ENCODE measurements at regions not wholly inside any gene's neighbourhood (a gene's known extent, or its start where the extent isn't known, plus 50 kb on each side); places are given as distances from the start of the nearest gene placed in this dataset.

- no peak for DNase-seq
Observed at GRCh38 chr10:53749439-53749838, 976.9 kb upstream of the MBL2 start.

DNA sequence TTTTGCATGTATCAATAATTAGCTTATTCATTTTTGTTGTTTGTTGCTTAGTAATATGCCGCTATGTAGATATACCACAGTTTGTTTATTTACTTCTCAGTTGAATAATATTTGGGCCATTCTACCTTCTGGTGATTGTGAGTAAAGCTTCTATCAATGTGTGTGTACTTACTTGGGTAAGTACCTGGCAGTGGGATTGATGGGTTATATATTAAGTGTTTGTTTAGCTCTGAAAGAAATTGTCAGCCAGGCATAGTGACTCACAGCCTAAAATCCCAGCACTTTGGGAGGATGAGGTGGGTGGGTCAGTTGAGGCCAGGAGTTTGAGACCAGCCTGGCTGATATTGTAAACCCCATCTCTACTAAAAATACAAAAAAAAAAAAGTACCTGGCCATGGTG lies 975.7 kb upstream of the MBL2 start:
- no peak for DNase-seq

DNA sequence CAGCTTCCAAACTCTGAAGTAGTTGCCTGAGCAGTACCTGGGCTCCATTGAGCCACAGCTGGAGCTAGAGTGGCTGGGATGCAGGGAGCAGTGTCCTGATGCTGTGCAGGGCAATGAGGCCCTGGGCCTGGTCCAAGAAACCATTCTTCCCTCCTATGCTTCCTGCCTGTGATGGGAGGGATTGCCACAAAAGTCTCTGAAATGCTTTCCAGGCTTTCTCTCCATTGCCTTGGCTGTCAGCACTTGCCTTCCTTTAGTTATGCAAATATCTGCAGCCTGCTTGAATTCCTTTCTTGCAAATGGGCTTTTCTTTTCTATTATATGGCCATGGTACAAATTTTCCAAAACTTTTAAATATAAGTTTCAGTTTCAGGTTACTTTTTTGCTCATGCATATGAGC lies 972.2 kb upstream of the MBL2 start:
- DNase-seq: no peak

- no peak for DNase-seq
Observed at GRCh38 chr10:53744176-53744575, 971.6 kb upstream of the MBL2 start.

DNA sequence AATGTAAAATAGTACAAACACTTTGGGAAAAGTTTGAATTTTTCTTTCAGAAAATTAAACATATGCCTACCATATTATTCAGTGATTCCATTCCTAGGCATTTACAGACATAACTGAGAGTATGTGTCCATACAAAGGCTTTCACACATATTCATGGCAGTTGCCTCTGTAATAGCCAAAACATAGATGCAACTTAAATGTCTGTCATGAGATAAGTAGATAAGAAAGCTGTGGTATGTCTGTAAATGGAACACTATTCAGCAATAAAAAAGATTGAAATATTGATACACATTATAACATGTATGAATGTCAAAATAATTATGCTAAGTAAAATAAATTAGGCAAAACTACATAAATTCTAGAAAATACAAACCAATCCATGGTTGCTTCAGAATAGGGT lies 964.5 kb upstream of the MBL2 start:
- DNase-seq: no peak

GRCh38 chr10:53726921-53727320 lies 954.3 kb upstream of the MBL2 start:
- DNase-seq: no peak

DNA sequence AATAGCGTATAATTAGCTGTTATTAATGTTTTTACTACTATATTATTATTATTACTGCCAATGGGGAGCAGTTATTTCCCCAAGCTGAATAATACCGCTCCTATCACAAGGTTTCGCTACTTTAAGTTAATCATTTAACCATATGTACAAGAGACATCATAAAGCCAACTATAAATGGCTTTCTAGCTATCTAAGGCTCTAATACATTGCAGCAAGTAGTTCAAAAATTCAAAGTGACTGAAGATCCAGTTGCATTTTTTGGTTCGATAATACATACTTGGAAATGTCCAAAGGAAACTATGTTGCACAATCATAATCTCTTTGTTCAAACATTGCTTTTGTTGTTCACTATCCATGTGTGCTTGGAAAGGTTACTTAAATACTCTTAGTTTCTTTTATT lies 952.0 kb upstream of the MBL2 start:
- no peak for DNase-seq

- DNase-seq: no peak
Observed at GRCh38 chr10:53719658-53720057, 947.1 kb upstream of the MBL2 start.

DNA sequence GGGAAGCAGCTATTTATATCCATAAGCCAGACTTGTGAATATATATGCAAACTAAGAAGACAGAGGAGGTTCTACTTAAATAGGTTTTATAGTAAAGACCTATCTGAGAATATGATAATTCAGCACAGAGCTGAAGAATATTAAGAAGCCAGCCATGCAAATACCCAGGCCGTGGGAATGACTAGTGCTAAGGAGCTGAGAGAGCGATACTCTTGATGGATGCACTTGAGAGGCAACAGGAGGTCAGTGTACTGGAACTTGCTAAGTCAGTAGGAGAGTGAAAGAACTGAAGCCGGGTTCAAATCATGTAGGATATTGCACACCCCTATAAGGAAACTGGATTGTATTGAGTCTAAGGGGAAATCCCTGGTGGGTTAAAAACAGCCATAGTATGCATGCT lies 943.6 kb upstream of the MBL2 start:
- DNase-seq: no peak

GRCh38 chr10:53713431-53713830 lies 940.8 kb upstream of the MBL2 start:
- no peak for DNase-seq

DNA sequence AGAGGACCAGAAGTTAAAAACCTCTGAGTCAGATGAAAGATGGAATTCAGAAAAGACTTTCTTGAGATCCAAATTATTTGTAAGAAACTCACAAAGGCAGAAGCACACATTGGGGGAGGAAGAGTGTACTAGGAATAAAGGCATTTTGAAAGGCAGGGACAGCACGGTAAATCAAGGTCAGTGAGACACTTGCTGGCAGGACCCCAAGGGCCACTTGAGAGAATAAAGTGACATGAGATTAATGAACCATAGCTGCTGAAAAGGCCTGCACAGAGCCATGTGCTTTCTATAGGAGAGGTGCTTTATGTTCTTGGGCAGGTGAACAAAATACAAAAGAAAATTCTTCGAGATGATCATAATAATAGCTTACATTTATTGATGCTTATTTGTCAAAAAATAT lies 929.9 kb upstream of the MBL2 start:
- DNase-seq: no peak

- DNase-seq: no peak
Observed at GRCh38 chr10:53701213-53701612, 928.6 kb upstream of the MBL2 start.

DNA sequence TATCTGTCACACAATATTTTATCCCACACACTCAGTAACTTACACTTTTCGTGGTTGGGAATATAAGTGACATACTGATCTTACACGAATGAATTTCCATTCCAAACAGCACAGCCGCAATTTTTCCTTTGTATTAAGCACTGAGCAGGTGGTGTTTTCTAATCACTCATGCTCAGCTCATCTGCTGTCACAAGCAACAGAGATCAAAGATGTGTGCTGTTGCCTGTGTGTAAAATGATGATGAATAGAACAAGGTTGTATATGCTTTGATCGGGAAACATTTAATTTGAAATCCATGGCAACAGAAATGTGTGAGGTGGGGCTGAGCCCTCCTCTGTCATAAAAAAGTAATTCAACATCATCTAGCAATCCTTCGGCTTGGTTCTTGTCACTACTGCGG lies 927.7 kb upstream of the MBL2 start:
- no peak for DNase-seq

DNA sequence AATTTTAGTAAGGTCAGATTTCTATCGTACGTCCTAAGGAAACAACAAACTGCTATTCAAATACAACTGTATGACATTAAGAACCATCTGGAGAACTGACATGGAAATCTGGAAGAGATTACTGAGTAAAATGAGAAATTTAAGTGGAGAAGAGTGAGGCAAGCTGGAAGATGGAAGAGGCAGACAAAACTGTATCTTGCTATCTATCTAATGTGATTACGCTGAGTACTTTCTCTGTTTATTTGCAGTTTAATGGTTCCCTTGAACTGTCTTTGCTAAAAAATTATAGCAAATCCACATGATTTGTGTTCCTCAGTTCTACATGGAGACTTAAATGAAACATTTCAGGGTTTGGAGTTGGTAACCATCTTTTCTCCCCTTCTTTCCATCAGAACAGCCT lies 927.1 kb upstream of the MBL2 start:
- DNase-seq: no peak

- no peak for DNase-seq
Observed at GRCh38 chr10:53699231-53699630, 926.6 kb upstream of the MBL2 start.

GRCh38 chr10:53697038-53697437 lies 924.5 kb upstream of the MBL2 start:
- no peak for DNase-seq

- no peak for DNase-seq
Observed at GRCh38 chr10:53690524-53691240, 918.1 kb upstream of the MBL2 start.

DNA sequence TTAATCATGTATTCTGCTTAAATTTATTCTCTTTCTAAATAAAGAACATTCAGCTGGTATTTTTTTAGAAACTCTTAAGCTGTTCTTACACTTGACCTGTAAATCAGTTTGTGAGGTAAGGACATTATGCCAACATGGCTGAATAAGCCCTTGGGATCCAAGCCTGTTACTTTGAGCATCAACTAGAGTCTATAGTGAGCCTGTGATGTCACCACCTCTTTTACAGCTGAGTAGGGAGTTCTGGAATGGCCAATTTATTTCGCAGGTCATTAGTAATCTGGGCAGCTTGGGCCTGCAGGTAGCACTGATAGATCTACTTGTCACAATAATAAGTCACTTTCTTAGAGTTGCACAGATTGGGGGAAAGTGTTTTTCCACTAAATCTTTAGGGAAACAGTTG lies 915.2 kb upstream of the MBL2 start:
- no peak for DNase-seq

DNA sequence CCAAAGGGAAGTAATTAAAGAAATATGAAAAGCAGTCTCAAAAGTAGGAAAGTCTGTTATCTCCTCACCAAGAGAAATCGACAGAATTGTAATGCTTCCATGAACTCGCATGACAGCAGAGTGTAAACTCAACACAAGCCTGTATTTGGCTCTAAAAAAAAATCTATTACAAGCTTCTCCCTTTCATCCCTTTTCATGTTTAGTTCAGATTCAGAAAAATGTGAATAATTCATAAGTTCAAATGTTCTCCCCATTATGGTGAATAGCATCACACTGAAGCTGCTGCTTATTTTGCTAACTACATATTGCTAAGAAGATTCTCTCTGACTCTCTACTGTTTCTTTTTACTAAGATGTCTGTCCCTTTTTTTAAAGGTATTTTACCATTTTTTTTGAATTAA lies 910.3 kb upstream of the MBL2 start:
- no peak for DNase-seq

GRCh38 chr10:53682458-53682857 lies 909.9 kb upstream of the MBL2 start:
- DNase-seq: no peak

- no peak for DNase-seq
Observed at GRCh38 chr10:53679666-53680065, 907.1 kb upstream of the MBL2 start.

GRCh38 chr10:53675177-53675576 lies 902.6 kb upstream of the MBL2 start:
- DNase-seq: no peak

DNA sequence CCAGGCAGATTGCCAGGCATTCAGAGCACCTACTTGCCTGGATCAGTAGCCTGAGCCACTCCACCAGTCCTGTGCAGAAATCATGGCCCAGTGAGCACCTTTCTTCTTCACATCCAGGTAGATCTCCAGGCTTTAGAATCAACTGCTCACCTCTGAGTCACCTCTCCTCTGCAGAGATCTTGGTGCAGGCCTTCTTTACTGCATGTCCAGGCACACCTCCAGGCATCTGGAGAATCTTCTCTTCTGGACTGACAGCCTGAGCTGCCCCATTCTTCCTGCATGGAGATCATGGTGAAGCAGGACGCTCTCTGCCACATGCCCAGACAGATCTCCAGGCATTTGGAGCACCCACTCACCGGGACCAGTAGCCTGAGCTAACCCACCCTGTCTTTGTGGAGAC lies 894.5 kb upstream of the MBL2 start:
- DNase-seq: no peak

DNA sequence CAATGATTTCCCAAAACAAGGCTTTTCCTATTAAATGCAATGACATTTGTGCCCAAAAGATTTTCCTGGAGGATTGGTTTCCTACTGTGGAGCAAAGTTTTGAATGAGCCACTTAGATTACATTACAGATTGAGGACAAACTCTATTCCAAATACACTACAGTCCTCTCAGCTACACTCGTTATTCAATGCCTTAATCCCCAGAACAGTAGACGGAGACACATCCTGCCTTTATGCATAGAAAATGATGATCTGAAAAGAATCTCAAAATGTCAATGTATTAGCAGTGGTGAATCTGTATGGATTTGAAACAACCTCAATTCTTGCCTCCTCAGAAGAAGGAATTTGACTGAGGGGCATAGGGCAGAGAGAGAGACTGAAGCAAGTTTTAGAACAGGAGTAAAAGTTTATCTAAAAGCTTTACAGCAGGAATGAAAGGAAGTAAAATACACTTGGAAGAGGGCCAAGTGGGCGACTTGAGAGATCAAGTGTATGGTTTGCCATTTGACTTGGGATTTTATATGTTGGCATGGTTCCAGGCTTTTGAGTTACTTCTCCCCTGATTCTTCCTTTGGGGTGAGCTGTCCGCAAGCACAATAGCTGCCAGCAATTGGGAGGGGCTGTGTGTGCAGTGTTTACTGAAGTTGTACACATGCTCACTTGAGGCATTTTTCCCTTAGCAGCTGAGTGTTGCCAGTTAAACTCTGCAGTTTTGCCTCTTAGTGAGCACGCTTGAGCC lies 891.9 kb upstream of the MBL2 start:
- DNase-seq: no peak

DNA sequence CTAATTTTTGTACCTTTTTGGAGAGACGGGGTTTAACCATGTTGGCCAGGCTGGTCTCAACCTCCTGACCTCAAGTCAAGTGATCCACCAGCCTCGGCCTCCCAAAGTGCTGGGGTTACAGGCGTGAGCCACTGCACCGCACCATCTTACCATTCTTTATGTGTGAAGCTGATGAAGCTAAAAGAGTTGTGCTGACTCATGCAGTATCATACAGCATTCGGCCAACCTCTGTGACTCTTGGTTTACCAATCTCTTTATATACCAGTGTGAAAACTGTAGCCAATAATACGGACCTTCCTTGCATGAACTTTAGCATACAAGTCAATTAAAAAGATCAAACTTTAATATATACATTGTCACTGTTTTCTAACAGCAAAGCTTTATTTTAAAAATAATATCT lies 878.2 kb upstream of the MBL2 start:
- DNase-seq: no peak

Data from NCI-H446 (cell line).